Endothelial cell of umbilical vein (primary cell): ENCODE measurements at regions not wholly inside any gene's neighbourhood (a gene's known extent, or its start where the extent isn't known, plus 50 kb on each side); places are given as distances from the start of the nearest gene placed in this dataset.

Experiments
- BruUV-seq: library from RNA; stranded (reverse); fragments of 400-500 nt; replicated peaks from 2 replicates; lab custom pipeline; 2021; lab: Mats Ljungman, UMichigan
- CTCF ChIA-PET: fragments of 300-600, 350-600 bp; sonication (Branson Sonifier 250); formaldehyde crosslinking; loops from one replicate; lab custom pipeline; 2021; ENCODE audit warnings: antibody characterized with exemption, inconsistent platforms; lab: Charles Lee
- POLR2A ChIA-PET: fragments of 300-600, 350-600 bp; sonication (Branson Sonifier 250); formaldehyde crosslinking; loops from one replicate; lab custom pipeline; 2021; ENCODE audit warnings: antibody characterized with exemption, inconsistent platforms; lab: Charles Lee
- DNase-seq: peaks from one replicate; pipeline ENCODE4 v3.0.0-alpha.2; 2011; ENCODE audit warnings: low read depth, low spot score
- FAIRE-seq: peaks from 2 replicates; lab custom pipeline; 2011; peaks lifted over from hg19 to GRCh38; lab: Jason Lieb, UNC
- H2AFZ ChIP-seq: 2 replicates; pipeline ENCODE4 v1.6.0; 2012; ENCODE audit warnings: low read depth, low read length, control low read depth, inconsistent platforms
- H3K27ac ChIP-seq: 2 replicates; pipeline ENCODE4 v1.5.1; 2011; ENCODE audit warnings: low read depth, mild to moderate bottlenecking, control low read depth, low read length, moderate library complexity; ENCODE audit not compliant: insufficient read depth
- H3K27me3 ChIP-seq, 2 experiments: 2 replicates each; pipeline versions ENCODE4 v1.6.0 to v1.6.1; 2011; ENCODE audit warnings: low read length in 2 of 2, mixed read lengths in 1 of 2; ENCODE audit not compliant: control insufficient read depth in 2 of 2, insufficient read depth in 2 of 2
- H3K36me3 ChIP-seq, 2 experiments: 2 replicates in 1 of 2; 3 replicates in 1 of 2; pipeline ENCODE4 v1.5.1; 2011; ENCODE audit warnings: low read length in 2 of 2, mild to moderate bottlenecking in 1 of 2, moderate library complexity in 1 of 2; ENCODE audit not compliant: control insufficient read depth in 2 of 2, insufficient read depth in 2 of 2; ENCODE audit errors: extremely low read depth in 1 of 2
- H3K4me1 ChIP-seq: 3 replicates; pipeline ENCODE4 v1.5.1; 2011; ENCODE audit warnings: mild to moderate bottlenecking, low read length; ENCODE audit not compliant: control insufficient read depth, insufficient read depth; ENCODE audit errors: extremely low read depth
- H3K4me2 ChIP-seq: 2 replicates; pipeline ENCODE4 v1.6.1; 2011; ENCODE audit warnings: low read length, control low read depth, mixed read lengths; ENCODE audit not compliant: insufficient read depth
- H3K4me3 ChIP-seq, 3 experiments: fragments of 200-600 bp in 1 of 3; sonication (generic), shearing (Covaris generic) in 1 of 3; replicated peaks in 1 of 3; 2 replicates each; pipeline ENCODE4 v1.5.1; 2011 to 2016; ENCODE audit warnings: control low read depth in 3 of 3, low read length in 3 of 3, mild to moderate bottlenecking in 2 of 3, inconsistent platforms in 1 of 3, low read depth in 1 of 3, moderate library complexity in 1 of 3; ENCODE audit not compliant: insufficient read depth in 1 of 3
- H3K79me2 ChIP-seq: 2 replicates; pipeline ENCODE4 v1.6.0; 2012; ENCODE audit warnings: low read length, inconsistent platforms; ENCODE audit not compliant: control insufficient read depth, insufficient read depth
- H3K9ac ChIP-seq: replicated peaks from 2 replicates; pipeline ENCODE3; 2011; ENCODE audit warnings: low read length, control low read depth; ENCODE audit not compliant: insufficient read depth; ENCODE audit errors: extremely low read depth
- H3K9me1 ChIP-seq: replicated peaks from 3 replicates; pipeline ENCODE4 v1.6.0; 2011; ENCODE audit warnings: mild to moderate bottlenecking, low read length; ENCODE audit not compliant: control insufficient read depth, insufficient read depth; ENCODE audit errors: extremely low read depth
- H3K9me3 ChIP-seq: replicated peaks from 2 replicates; pipeline ENCODE4 v1.5.1; 2012; ENCODE audit warnings: low read length, inconsistent platforms; ENCODE audit not compliant: control insufficient read depth, insufficient read depth
- H4K20me1 ChIP-seq: replicated peaks from 2 replicates; pipeline ENCODE3; 2011; ENCODE audit warnings: mild to moderate bottlenecking, low read length; ENCODE audit not compliant: control insufficient read depth, insufficient read depth; ENCODE audit errors: extremely low read depth
- CTCF ChIP-seq, 2 donors: IDR thresholded peaks; 1 replicate in 1 of 2; 2 replicates in 1 of 2; pipeline ENCODE4 v1.5.1; 2011; ENCODE audit warnings: low read length in 2 of 2, mild to moderate bottlenecking in 2 of 2, moderate library complexity in 2 of 2, control low read depth in 1 of 2, inconsistent platforms in 1 of 2, low read depth in 1 of 2; ENCODE audit not compliant: insufficient read depth in 1 of 2; ENCODE audit errors: extremely low read depth in 1 of 2
- EZH2 ChIP-seq: IDR thresholded peaks from 2 replicates; pipeline ENCODE4 v1.6.1; 2012; ENCODE audit warnings: borderline replicate concordance, low read depth, mild to moderate bottlenecking, moderate library complexity, low read length, inconsistent platforms; ENCODE audit not compliant: severe bottlenecking
- FOS ChIP-seq: IDR thresholded peaks from 2 replicates; pipeline ENCODE4 v1.6.1; 2011; ENCODE audit warnings: mild to moderate bottlenecking, low read length, moderate library complexity, borderline replicate concordance; ENCODE audit not compliant: insufficient read depth
- GATA2 ChIP-seq: IDR thresholded peaks from 2 replicates; pipeline ENCODE4 v1.7.0; 2011; ENCODE audit warnings: low read depth, mild to moderate bottlenecking, moderate library complexity, mixed read lengths, low read length; ENCODE audit not compliant: insufficient read length, insufficient read depth
- JUN ChIP-seq: IDR thresholded peaks from 2 replicates; pipeline ENCODE4 v1.6.1; 2011; ENCODE audit warnings: borderline replicate concordance, low read depth; ENCODE audit not compliant: insufficient read length, insufficient read depth
- MYC ChIP-seq: IDR thresholded peaks from one replicate; pipeline ENCODE4 v1.6.1; 2011; ENCODE audit warnings: mild to moderate bottlenecking, low read depth, low read length
- POLR2A ChIP-seq: IDR thresholded peaks from 2 replicates; pipeline ENCODE4 v1.6.1; 2012; ENCODE audit warnings: low read depth, mild to moderate bottlenecking, control low read depth, low read length
- POLR2AphosphoS5 ChIP-seq: IDR thresholded peaks from 2 replicates; pipeline ENCODE4 v1.6.1; 2012; ENCODE audit warnings: low read depth, mild to moderate bottlenecking, control low read depth, low read length, moderate library complexity; ENCODE audit not compliant: insufficient read depth
- dilution Hi-C: fragments of 300-500 bp; cut with MboI; formaldehyde crosslinking; loops from one replicate; pipeline ENCODE4 v1.15.0; 2019; ENCODE audit warnings: low sequenced_read_pairs; ENCODE audit not compliant: extremely low pct_ligation_motif_present
- intact Hi-C: fragments of 100-400 bp; cut with micrococcal nuclease; formaldehyde crosslinking; loops from one replicate; pipeline ENCODE4 v1.10.0; 2022
- TF ChIP-seq, protein P1 (sequence below): IDR thresholded peaks from 2 replicates; pipeline ENCODE4 v1.6.1; 2011; ENCODE audit not compliant: insufficient read depth, insufficient read length

- Histone ChIP-seq H3K27me3 (peaks cover 3 to 17% of the 10 kb centered on the region in 2 experiments), H3K36me3 (no peaks in the 10 kb centered on the region), H3K4me2 (no peak overlapping the region), H3K4me3 (no peak overlapping the region), H3K79me2 (no peaks in the 10 kb centered on the region), H3K4me1 (no peaks in the 10 kb centered on the region), H3K9me1 (no peaks in the 10 kb centered on the region), H2AFZ (no peak overlapping the region), H3K9ac (no peak overlapping the region), H3K9me3 (no peaks in the 10 kb centered on the region), H4K20me1 (no peaks in the 10 kb centered on the region), H3K27ac (no peak overlapping the region)
- no peak for TF ChIP-seq GATA2
- TF ChIP-seq MYC = no peak
- TF ChIP-seq POLR2AphosphoS5 = no peak
- TF ChIP-seq CTCF (IDR thresholded peaks at IDR 0.05; ENCODE audit: extremely low read depth in 1 of 2, insufficient read depth in 1 of 2, low read depth in 1 of 2, low read length in 2 of 2) = no peak
- TF ChIP-seq JUN = no peak
- no peak for TF ChIP-seq POLR2A
- TF ChIP-seq, protein P1, sequence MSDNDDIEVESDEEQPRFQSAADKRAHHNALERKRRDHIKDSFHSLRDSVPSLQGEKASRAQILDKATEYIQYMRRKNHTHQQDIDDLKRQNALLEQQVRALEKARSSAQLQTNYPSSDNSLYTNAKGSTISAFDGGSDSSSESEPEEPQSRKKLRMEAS = no peak
- no peak for TF ChIP-seq EZH2
- no peak for TF ChIP-seq FOS
- BruUV-seq = no TSS peak
- POLR2A ChIA-PET = no interaction called here
- dilution Hi-C loops (no loop called here), intact Hi-C loops (no loop called here)
- FAIRE-seq (no peak), DNase-seq (no peak)
- CTCF ChIA-PET = no interaction called here
Observed at GRCh38 chr3:157637866-157638265, 134.7 kb upstream of the VEPH1 start.
